ENCODE measurements at regions not wholly inside any gene's neighbourhood (a gene's known extent, or its start where the extent isn't known, plus 50 kb on each side); places are given as distances from the start of the nearest gene placed in this dataset.

DNA sequence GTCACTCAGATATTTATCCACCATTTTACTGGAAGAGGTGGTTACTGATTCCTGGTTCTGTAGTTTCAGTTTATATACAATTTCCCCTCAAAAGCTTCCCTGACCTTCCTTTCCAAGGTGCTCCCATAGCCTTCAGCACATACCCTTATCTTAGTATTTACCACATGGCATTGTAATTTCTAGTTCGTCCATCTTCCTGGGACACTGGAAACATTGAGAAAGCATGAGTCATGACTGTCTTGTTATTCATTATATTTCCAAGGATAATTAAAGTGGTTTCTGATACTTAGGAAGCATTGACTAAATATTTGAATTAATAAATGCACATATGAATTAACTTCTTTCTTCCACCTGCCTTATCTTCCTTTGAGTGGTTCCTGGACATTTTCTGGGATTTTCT lies 203.8 kb downstream of the ETAA1 start:
- no peak overlapping the region for H2AFZ ChIP-seq (ENCODE audit: low read length)
- no peaks in the 10 kb centered on the region for H3K27me3 ChIP-seq (ENCODE audit: insufficient read depth, low read length, poor library complexity, severe bottlenecking)
- H3K9me2 ChIP-seq (replicated peaks; ENCODE audit: low read depth, low read length), result no peaks in the 10 kb centered on the region
- H4K20me1 ChIP-seq (ENCODE audit: insufficient read depth, low read length, poor library complexity, severe bottlenecking), result no peaks in the 10 kb centered on the region
- H3K9me3 ChIP-seq (ENCODE audit: insufficient read depth, low read depth, low read length), result no peaks in the 10 kb centered on the region
- TF ChIP-seq, protein P1, sequence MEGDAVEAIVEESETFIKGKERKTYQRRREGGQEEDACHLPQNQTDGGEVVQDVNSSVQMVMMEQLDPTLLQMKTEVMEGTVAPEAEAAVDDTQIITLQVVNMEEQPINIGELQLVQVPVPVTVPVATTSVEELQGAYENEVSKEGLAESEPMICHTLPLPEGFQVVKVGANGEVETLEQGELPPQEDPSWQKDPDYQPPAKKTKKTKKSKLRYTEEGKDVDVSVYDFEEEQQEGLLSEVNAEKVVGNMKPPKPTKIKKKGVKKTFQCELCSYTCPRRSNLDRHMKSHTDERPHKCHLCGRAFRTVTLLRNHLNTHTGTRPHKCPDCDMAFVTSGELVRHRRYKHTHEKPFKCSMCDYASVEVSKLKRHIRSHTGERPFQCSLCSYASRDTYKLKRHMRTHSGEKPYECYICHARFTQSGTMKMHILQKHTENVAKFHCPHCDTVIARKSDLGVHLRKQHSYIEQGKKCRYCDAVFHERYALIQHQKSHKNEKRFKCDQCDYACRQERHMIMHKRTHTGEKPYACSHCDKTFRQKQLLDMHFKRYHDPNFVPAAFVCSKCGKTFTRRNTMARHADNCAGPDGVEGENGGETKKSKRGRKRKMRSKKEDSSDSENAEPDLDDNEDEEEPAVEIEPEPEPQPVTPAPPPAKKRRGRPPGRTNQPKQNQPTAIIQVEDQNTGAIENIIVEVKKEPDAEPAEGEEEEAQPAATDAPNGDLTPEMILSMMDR (conservative IDR thresholded peaks at IDR 0.05; ENCODE audit: low read length), result no peak
- no peak for TF ChIP-seq EZH2phosphoT487 (IDR thresholded peaks at IDR 0.05; ENCODE audit: borderline replicate concordance)
- H3K4me2 ChIP-seq (ENCODE audit: low read depth, low read length, poor library complexity, severe bottlenecking), result no peak overlapping the region
- no peak overlapping the region for H3K4me3 ChIP-seq (ENCODE audit: low read length, poor library complexity, severe bottlenecking)
- H3K79me2 ChIP-seq (ENCODE audit: insufficient read depth, low read length), result no peaks in the 10 kb centered on the region
- no peak overlapping the region for H3K9ac ChIP-seq (ENCODE audit: low read depth, low read length, poor library complexity, severe bottlenecking)
- no peaks in the 10 kb centered on the region for H3K4me1 ChIP-seq (ENCODE audit: insufficient read depth, low read length, poor library complexity, severe bottlenecking)
- no peaks in the 10 kb centered on the region for H3F3A ChIP-seq (ENCODE audit: low read depth)
- no peaks in the 10 kb centered on the region for H3K36me3 ChIP-seq (ENCODE audit: insufficient read depth, low read length)

DNA sequence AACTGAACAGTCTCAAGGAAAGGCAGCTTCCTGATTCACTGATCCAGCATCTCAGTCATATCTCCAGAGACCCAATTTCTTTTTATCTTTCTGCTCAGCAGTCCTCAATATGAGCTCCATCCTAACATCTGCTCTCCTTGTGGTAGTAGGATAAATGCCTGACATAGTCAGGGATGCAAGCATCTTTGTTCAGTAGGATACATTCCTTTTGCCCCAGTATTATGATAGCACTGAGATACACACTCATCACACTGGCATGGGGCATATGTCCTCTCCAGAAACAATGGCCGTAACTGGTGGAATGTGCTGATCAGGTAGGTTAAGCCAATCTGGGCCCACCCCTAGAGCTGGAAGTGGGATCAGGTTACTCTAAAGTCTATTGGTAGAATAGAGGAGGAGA lies 207.2 kb downstream of the ETAA1 start:
- Histone ChIP-seq H3K4me1 (ENCODE audit: insufficient read depth, low read length, poor library complexity, severe bottlenecking) (no peaks in the 10 kb centered on the region), H4K20me1 (ENCODE audit: insufficient read depth, low read length, poor library complexity, severe bottlenecking) (no peaks in the 10 kb centered on the region), H3K9me3 (ENCODE audit: insufficient read depth, low read depth, low read length) (no peaks in the 10 kb centered on the region), H3K9me2 (replicated peaks; ENCODE audit: low read depth, low read length) (no peaks in the 10 kb centered on the region), H2AFZ (ENCODE audit: low read length) (no peak overlapping the region), H3K4me2 (ENCODE audit: low read depth, low read length, poor library complexity, severe bottlenecking) (no peak overlapping the region), H3K36me3 (ENCODE audit: insufficient read depth, low read length) (no peaks in the 10 kb centered on the region), H3K79me2 (ENCODE audit: insufficient read depth, low read length) (no peaks in the 10 kb centered on the region), H3K27me3 (ENCODE audit: insufficient read depth, low read length, poor library complexity, severe bottlenecking) (no peaks in the 10 kb centered on the region), H3K9ac (ENCODE audit: low read depth, low read length, poor library complexity, severe bottlenecking) (no peak overlapping the region), H3K4me3 (ENCODE audit: low read length, poor library complexity, severe bottlenecking) (no peak overlapping the region), H3F3A (ENCODE audit: low read depth) (no peaks in the 10 kb centered on the region)
- TF ChIP-seq EZH2phosphoT487 (IDR thresholded peaks at IDR 0.05; ENCODE audit: borderline replicate concordance), result no peak
- TF ChIP-seq, protein P1 (conservative IDR thresholded peaks at IDR 0.05; ENCODE audit: low read length), result no peak

DNA sequence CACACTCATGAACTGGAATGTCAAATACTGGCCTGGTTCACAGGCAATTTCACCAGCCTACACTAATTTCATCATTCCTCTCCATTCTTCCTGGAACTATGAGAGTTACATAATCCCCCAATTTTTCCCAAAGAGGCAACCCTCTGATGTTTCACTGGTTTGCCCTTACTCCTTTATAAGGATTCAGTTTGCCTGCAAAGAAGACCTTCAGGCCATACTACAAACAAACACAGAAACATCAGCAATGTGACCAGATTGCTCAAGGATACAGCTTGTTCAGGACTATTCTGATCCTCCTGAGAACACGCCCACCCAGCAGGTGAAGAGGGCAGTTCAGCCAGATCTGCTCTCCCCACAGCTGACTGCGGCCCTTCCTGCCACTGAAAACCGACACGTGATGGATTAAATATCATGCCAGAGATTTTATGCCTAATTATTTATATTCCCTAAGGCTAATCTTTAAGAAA lies 215.5 kb downstream of the ETAA1 start:
- Histone ChIP-seq H2AFZ (ENCODE audit: low read length) (no peak overlapping the region), H3K4me2 (ENCODE audit: low read depth, low read length, poor library complexity, severe bottlenecking) (no peak overlapping the region), H3K9ac (ENCODE audit: low read depth, low read length, poor library complexity, severe bottlenecking) (no peak overlapping the region), H3F3A (ENCODE audit: low read depth) (no peaks in the 10 kb centered on the region), H3K9me2 (replicated peaks; ENCODE audit: low read depth, low read length) (no peaks in the 10 kb centered on the region), H3K9me3 (ENCODE audit: insufficient read depth, low read depth, low read length) (no peaks in the 10 kb centered on the region), H3K27me3 (ENCODE audit: insufficient read depth, low read length, poor library complexity, severe bottlenecking) (no peaks in the 10 kb centered on the region), H4K20me1 (ENCODE audit: insufficient read depth, low read length, poor library complexity, severe bottlenecking) (no peaks in the 10 kb centered on the region), H3K4me3 (ENCODE audit: low read length, poor library complexity, severe bottlenecking) (no peak overlapping the region), H3K36me3 (ENCODE audit: insufficient read depth, low read length) (no peaks in the 10 kb centered on the region), H3K4me1 (ENCODE audit: insufficient read depth, low read length, poor library complexity, severe bottlenecking) (no peaks in the 10 kb centered on the region), H3K79me2 (ENCODE audit: insufficient read depth, low read length) (no peaks in the 10 kb centered on the region)
- no peak for TF ChIP-seq EZH2phosphoT487 (IDR thresholded peaks at IDR 0.05; ENCODE audit: borderline replicate concordance)
- TF ChIP-seq, protein P1 (conservative IDR thresholded peaks at IDR 0.05; ENCODE audit: low read length), result no peak
